Neural cell (in vitro differentiated cells): ENCODE measurements at regions not wholly inside any gene's neighbourhood (a gene's known extent, or its start where the extent isn't known, plus 50 kb on each side); places are given as distances from the start of the nearest gene placed in this dataset.

Experiments used
- EP300 ChIP-seq: fragments of 450-650 bp; conservative IDR thresholded peaks from 2 replicates; pipeline ENCODE4 v1.6.1; 2014; ENCODE audit warnings: antibody characterized with exemption, mild to moderate bottlenecking, moderate library complexity; ENCODE audit not compliant: poor library complexity, severe bottlenecking
- POLR2AphosphoS5 ChIP-seq: IDR thresholded peaks from 2 replicates; pipeline ENCODE4 v1.6.1; 2012
- RAD21 ChIP-seq: fragments of 450-650 bp; conservative IDR thresholded peaks from 2 replicates; pipeline ENCODE4 v1.6.1; 2014; ENCODE audit warnings: antibody characterized with exemption, mild to moderate bottlenecking, moderate library complexity
- REST ChIP-seq: IDR thresholded peaks from 2 replicates; pipeline ENCODE4 v1.6.1; 2012; ENCODE audit warnings: borderline replicate concordance
- SMC3 ChIP-seq: fragments of 450-650 bp; conservative IDR thresholded peaks from 2 replicates; pipeline ENCODE4 v1.6.1; 2014; ENCODE audit warnings: antibody characterized with exemption, mild to moderate bottlenecking, moderate library complexity; ENCODE audit not compliant: poor library complexity
- TF ChIP-seq, protein P1 (sequence below): fragments of 450-650 bp; IDR thresholded peaks from 2 replicates; pipeline ENCODE4 v1.5.1; 2014; ENCODE audit warnings: antibody characterized with exemption, mild to moderate bottlenecking, moderate library complexity; ENCODE audit not compliant: poor library complexity, severe bottlenecking

GRCh38 chr2:128512379-128513115, 193.9 kb upstream of the HS6ST1 start:
- TF ChIP-seq, protein P1, sequence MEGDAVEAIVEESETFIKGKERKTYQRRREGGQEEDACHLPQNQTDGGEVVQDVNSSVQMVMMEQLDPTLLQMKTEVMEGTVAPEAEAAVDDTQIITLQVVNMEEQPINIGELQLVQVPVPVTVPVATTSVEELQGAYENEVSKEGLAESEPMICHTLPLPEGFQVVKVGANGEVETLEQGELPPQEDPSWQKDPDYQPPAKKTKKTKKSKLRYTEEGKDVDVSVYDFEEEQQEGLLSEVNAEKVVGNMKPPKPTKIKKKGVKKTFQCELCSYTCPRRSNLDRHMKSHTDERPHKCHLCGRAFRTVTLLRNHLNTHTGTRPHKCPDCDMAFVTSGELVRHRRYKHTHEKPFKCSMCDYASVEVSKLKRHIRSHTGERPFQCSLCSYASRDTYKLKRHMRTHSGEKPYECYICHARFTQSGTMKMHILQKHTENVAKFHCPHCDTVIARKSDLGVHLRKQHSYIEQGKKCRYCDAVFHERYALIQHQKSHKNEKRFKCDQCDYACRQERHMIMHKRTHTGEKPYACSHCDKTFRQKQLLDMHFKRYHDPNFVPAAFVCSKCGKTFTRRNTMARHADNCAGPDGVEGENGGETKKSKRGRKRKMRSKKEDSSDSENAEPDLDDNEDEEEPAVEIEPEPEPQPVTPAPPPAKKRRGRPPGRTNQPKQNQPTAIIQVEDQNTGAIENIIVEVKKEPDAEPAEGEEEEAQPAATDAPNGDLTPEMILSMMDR: no peak
- TF ChIP-seq EP300 (no peak), POLR2AphosphoS5 (no peak), REST (no peak), RAD21 (no peak), SMC3 (no peak)
